Prostate gland (tissue), 2 donors: ENCODE measurements at regions not wholly inside any gene's neighbourhood (a gene's known extent, or its start where the extent isn't known, plus 50 kb on each side); places are given as distances from the start of the nearest gene placed in this dataset.

Source experiments
- CTCF ChIP-seq, 4 experiments: fragments of 200-600 bp in 2 of 4; fragments of 450-650 bp in 2 of 4; sonication (generic) in 2 of 4; IDR thresholded peaks; 1 replicate in 3 of 4; 2 replicates in 1 of 4; pipeline ENCODE4 v1.5.1; 2016 to 2019; ENCODE audit warnings: antibody characterized with exemption in 4 of 4, mild to moderate bottlenecking in 2 of 4, moderate library complexity in 2 of 4
- POLR2AphosphoS5 ChIP-seq: sonication (generic); formaldehyde crosslinking; IDR thresholded peaks from one replicate; pipeline ENCODE4 v1.6.1; 2017; ENCODE audit warnings: antibody characterized with exemption

GRCh38 chr5:155258161-155258560 is 244.6 kb downstream of the KIF4B start:
- TF ChIP-seq POLR2AphosphoS5 (no peak), CTCF (IDR thresholded peaks at IDR 0.05) (no peak)
